ENCODE measurements at regions not wholly inside any gene's neighbourhood (a gene's known extent, or its start where the extent isn't known, plus 50 kb on each side); places are given as distances from the start of the nearest gene placed in this dataset.

- no peak for DNase-seq (ENCODE audit: low read depth, low spot score)
- no peaks in the 10 kb centered on the region for H3K9me3 Mint-ChIP-seq
- H3K27ac Mint-ChIP-seq (ENCODE audit: unreplicated experiment) = no peak overlapping the region
- no peak for TF ChIP-seq CTCF (conservative IDR thresholded peaks at IDR 0.05)
- no peaks in the 10 kb centered on the region for H3K27me3 Mint-ChIP-seq (ENCODE audit: low read depth)
- H3K4me1 Mint-ChIP-seq = peaks cover 40% of the 10 kb centered on the region
- no peak overlapping the region for H3K4me3 Mint-ChIP-seq
- no peaks in the 10 kb centered on the region for H3K36me3 Mint-ChIP-seq (ENCODE audit: low read depth)
These were observed 272.8 kb downstream of the FAM76B start for GRCh38 chr11:95516786-95517185.

- DNase-seq (ENCODE audit: low read depth, low spot score) = no peak
- H3K4me1 Mint-ChIP-seq = peaks cover 40% of the 10 kb centered on the region
- no peaks in the 10 kb centered on the region for H3K36me3 Mint-ChIP-seq (ENCODE audit: low read depth)
- TF ChIP-seq CTCF (conservative IDR thresholded peaks at IDR 0.05) = no peak
- H3K9me3 Mint-ChIP-seq = no peaks in the 10 kb centered on the region
- no peak overlapping the region for H3K4me3 Mint-ChIP-seq
- no peak overlapping the region for H3K27ac Mint-ChIP-seq (ENCODE audit: unreplicated experiment)
- H3K27me3 Mint-ChIP-seq (ENCODE audit: low read depth) = no peaks in the 10 kb centered on the region
These were observed 273.4 kb downstream of the FAM76B start for GRCh38 chr11:95516175-95516574.

- Mint-ChIP-seq H3K4me3 (no peak overlapping the region), H3K4me1 (peaks cover 40% of the 10 kb centered on the region), H3K36me3 (ENCODE audit: low read depth) (no peaks in the 10 kb centered on the region), H3K27ac (ENCODE audit: unreplicated experiment) (no peak overlapping the region), H3K27me3 (ENCODE audit: low read depth) (no peaks in the 10 kb centered on the region), H3K9me3 (no peaks in the 10 kb centered on the region)
- no peak for DNase-seq (ENCODE audit: low read depth, low spot score)
- no peak for TF ChIP-seq CTCF (conservative IDR thresholded peaks at IDR 0.05)
These were observed 274.2 kb downstream of the FAM76B start for GRCh38 chr11:95515371-95515770.

GRCh38 chr11:95514416-95515110, 275.0 kb downstream of the FAM76B start:
- no peaks in the 10 kb centered on the region for H3K27me3 Mint-ChIP-seq (ENCODE audit: low read depth)
- H3K36me3 Mint-ChIP-seq (ENCODE audit: low read depth) = no peaks in the 10 kb centered on the region
- no peak for DNase-seq (ENCODE audit: low read depth, low spot score)
- TF ChIP-seq CTCF (conservative IDR thresholded peaks at IDR 0.05) = no peak
- no peaks in the 10 kb centered on the region for H3K9me3 Mint-ChIP-seq
- peaks cover 40% of the 10 kb centered on the region for H3K4me1 Mint-ChIP-seq
- peak overlapping the region; percentile 83 for H3K27ac Mint-ChIP-seq (ENCODE audit: unreplicated experiment)
- H3K4me3 Mint-ChIP-seq = no peak overlapping the region

- no peak for DNase-seq (ENCODE audit: low read depth, low spot score)
- Mint-ChIP-seq H3K27ac (ENCODE audit: unreplicated experiment) (peak overlapping the region; percentile 65), H3K4me3 (no peak overlapping the region), H3K4me1 (peaks cover 40% of the 10 kb centered on the region), H3K9me3 (no peaks in the 10 kb centered on the region), H3K27me3 (ENCODE audit: low read depth) (no peaks in the 10 kb centered on the region), H3K36me3 (ENCODE audit: low read depth) (no peaks in the 10 kb centered on the region)
- no peak for TF ChIP-seq CTCF (conservative IDR thresholded peaks at IDR 0.05)
These were observed 276.9 kb downstream of the FAM76B start for GRCh38 chr11:95512682-95513081.
